H1 (cell line): ENCODE measurements at regions not wholly inside any gene's neighbourhood (a gene's known extent, or its start where the extent isn't known, plus 50 kb on each side); places are given as distances from the start of the nearest gene placed in this dataset.
"Not testable (repeated sequence)": the region's sequence is repeated elsewhere in the genome, so short reads cannot be mapped to it uniquely, and the experiment has no call there.

ENCODE experiments used
- CEBPB ChIP-seq: IDR thresholded peaks from 2 replicates; pipeline ENCODE4 v1.6.1; 2012; ENCODE audit warnings: low read depth, low read length
- CHD2 ChIP-seq: IDR thresholded peaks from 2 replicates; pipeline ENCODE4 v1.6.1; 2012; ENCODE audit warnings: low read length, improper control_type of control experiment
- EGR1 ChIP-seq: IDR thresholded peaks from 2 replicates; pipeline ENCODE4 v1.6.1; 2011; ENCODE audit warnings: low read depth, low read length, borderline replicate concordance
- EZH2 ChIP-seq: fragments of 200-600 bp; sonication (generic); IDR thresholded peaks from 2 replicates; pipeline ENCODE4 v1.7.1; 2012; ENCODE audit warnings: low read depth, mild to moderate bottlenecking, moderate library complexity, low read length, inconsistent platforms; ENCODE audit not compliant: severe bottlenecking
- POLR2A ChIP-seq, 2 experiments: IDR thresholded peaks; 1 replicate in 1 of 2; 2 replicates in 1 of 2; pipeline ENCODE4 v1.6.1; 2011; ENCODE audit warnings: low read depth in 2 of 2, low read length in 2 of 2, mild to moderate bottlenecking in 2 of 2; ENCODE audit errors: control extremely low read depth in 1 of 2
- SP2 ChIP-seq: IDR thresholded peaks from 2 replicates; pipeline ENCODE4 v1.6.1; 2012; ENCODE audit warnings: mild to moderate bottlenecking, low read length, inconsistent platforms
- TAF1 ChIP-seq: IDR thresholded peaks from 2 replicates; pipeline ENCODE4 v1.6.1; 2011; ENCODE audit warnings: mild to moderate bottlenecking, low read depth, low read length
- YY1 ChIP-seq: IDR thresholded peaks from 2 replicates; pipeline ENCODE4 v1.6.1; 2011; ENCODE audit warnings: low read depth, mild to moderate bottlenecking, low read length
- TF ChIP-seq, protein P1 (sequence below), 3 experiments: IDR thresholded peaks; 1 replicate in 2 of 3; 2 replicates in 1 of 3; pipeline versions ENCODE4 v1.5.1 to v1.6.1; 2011; ENCODE audit warnings: low read length in 3 of 3, mild to moderate bottlenecking in 3 of 3, inconsistent platforms in 2 of 3, low read depth in 1 of 3, moderate library complexity in 1 of 3; ENCODE audit not compliant: insufficient read depth in 1 of 3; ENCODE audit errors: control extremely low read depth in 1 of 3

- TF ChIP-seq CEBPB; POLR2A (IDR thresholded peaks at IDR 0.05; ENCODE audit: control extremely low read depth in 1 of 2, low read depth in 2 of 2, low read length in 2 of 2); TAF1; EZH2; YY1; SP2; EGR1; CHD2: not testable (repeated sequence)
- TF ChIP-seq, protein P1, sequence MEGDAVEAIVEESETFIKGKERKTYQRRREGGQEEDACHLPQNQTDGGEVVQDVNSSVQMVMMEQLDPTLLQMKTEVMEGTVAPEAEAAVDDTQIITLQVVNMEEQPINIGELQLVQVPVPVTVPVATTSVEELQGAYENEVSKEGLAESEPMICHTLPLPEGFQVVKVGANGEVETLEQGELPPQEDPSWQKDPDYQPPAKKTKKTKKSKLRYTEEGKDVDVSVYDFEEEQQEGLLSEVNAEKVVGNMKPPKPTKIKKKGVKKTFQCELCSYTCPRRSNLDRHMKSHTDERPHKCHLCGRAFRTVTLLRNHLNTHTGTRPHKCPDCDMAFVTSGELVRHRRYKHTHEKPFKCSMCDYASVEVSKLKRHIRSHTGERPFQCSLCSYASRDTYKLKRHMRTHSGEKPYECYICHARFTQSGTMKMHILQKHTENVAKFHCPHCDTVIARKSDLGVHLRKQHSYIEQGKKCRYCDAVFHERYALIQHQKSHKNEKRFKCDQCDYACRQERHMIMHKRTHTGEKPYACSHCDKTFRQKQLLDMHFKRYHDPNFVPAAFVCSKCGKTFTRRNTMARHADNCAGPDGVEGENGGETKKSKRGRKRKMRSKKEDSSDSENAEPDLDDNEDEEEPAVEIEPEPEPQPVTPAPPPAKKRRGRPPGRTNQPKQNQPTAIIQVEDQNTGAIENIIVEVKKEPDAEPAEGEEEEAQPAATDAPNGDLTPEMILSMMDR (IDR thresholded peaks at IDR 0.05; ENCODE audit: control extremely low read depth in 1 of 3, insufficient read depth in 1 of 3, low read depth in 1 of 3, low read length in 3 of 3), result not testable (repeated sequence)
Observed at GRCh38 chr4:77452117-77452516, 153.5 kb upstream of the CXCL13 start.
